ENCODE measurements at regions not wholly inside any gene's neighbourhood (a gene's known extent, or its start where the extent isn't known, plus 50 kb on each side); places are given as distances from the start of the nearest gene placed in this dataset.

GRCh38 chr12:94707892-94708291, 57.5 kb upstream of the TMCC3 start:
- in situ Hi-C loops (cut with HindIII; ENCODE audit: low pct_unique_long_range_greater_than_20kb, low sequenced_read_pairs) (no loop called here), intact Hi-C loops (cut with micrococcal nuclease; ENCODE audit: unreplicated experiment) (no loop called here)
- BruUV-seq (replicated peaks) = no TSS peak
- ChIA-PET POLR2A (no interaction called here), CTCF (no interaction called here)
- ATAC-seq (no peak), DNase-seq (ENCODE audit: low read depth, low spot score) (no peak)
- H3K36me3 ChIP-seq (ENCODE audit: control insufficient read depth, insufficient read depth, low read length) = no peaks in the 10 kb centered on the region
- H3K27me3 ChIP-seq (ENCODE audit: control insufficient read depth, insufficient read depth, low read length) = no peaks in the 10 kb centered on the region; the same call in 1 of the 2 replicates
- no peak overlapping the region for H3K27ac ChIP-seq (ENCODE audit: low read length)
- TF ChIP-seq REST (IDR thresholded peaks at IDR 0.05; ENCODE audit: insufficient read depth in 1 of 2, low read depth in 2 of 2, low read length in 1 of 2) (no peak), CTCF (IDR thresholded peaks at IDR 0.05) (no peak), POLR2AphosphoS5 (IDR thresholded peaks at IDR 0.05; ENCODE audit: low read depth, low read length) (no peak)
- no peaks in the 10 kb centered on the region for H3K4me1 ChIP-seq (ENCODE audit: control insufficient read depth, insufficient read depth, low read length)
- no peaks in the 10 kb centered on the region for H3K9me3 ChIP-seq (ENCODE audit: control insufficient read depth, insufficient read depth, low read depth, low read length)
- no peak overlapping the region for H3K4me3 ChIP-seq (ENCODE audit: low read depth in 2 of 2, low read length in 2 of 2)

GRCh38 chr12:94707036-94707435, 56.7 kb upstream of the TMCC3 start:
- no peaks in the 10 kb centered on the region for H3K36me3 ChIP-seq (ENCODE audit: control insufficient read depth, insufficient read depth, low read length)
- ChIA-PET CTCF (no interaction called here), POLR2A (no interaction called here)
- in situ Hi-C loops (cut with HindIII; ENCODE audit: low pct_unique_long_range_greater_than_20kb, low sequenced_read_pairs) (no loop called here), intact Hi-C loops (cut with micrococcal nuclease; ENCODE audit: unreplicated experiment) (no loop called here)
- TF ChIP-seq SIN3A (IDR thresholded peaks at IDR 0.05; ENCODE audit: borderline replicate concordance, insufficient read depth, low read depth, low read length) = no peak
- TF ChIP-seq POLR2AphosphoS5 (IDR thresholded peaks at IDR 0.05; ENCODE audit: low read depth, low read length) = no peak
- no peak for TF ChIP-seq CTCF (IDR thresholded peaks at IDR 0.05)
- no peak for TF ChIP-seq TCF7L2 (IDR thresholded peaks at IDR 0.05; ENCODE audit: low read depth, low read length)
- TF ChIP-seq REST (IDR thresholded peaks at IDR 0.05; ENCODE audit: insufficient read depth in 1 of 2, low read depth in 2 of 2, low read length in 1 of 2) = no peak
- no TSS peak for BruUV-seq (replicated peaks)
- no peaks in the 10 kb centered on the region; the same call in 1 of the 2 replicates for H3K27me3 ChIP-seq (ENCODE audit: control insufficient read depth, insufficient read depth, low read length)
- no peaks in the 10 kb centered on the region for H3K4me1 ChIP-seq (ENCODE audit: control insufficient read depth, insufficient read depth, low read length)
- no peak overlapping the region for H3K27ac ChIP-seq (ENCODE audit: low read length)
- no peak overlapping the region for H3K4me3 ChIP-seq (ENCODE audit: low read depth in 2 of 2, low read length in 2 of 2)
- no peaks in the 10 kb centered on the region for H3K9me3 ChIP-seq (ENCODE audit: control insufficient read depth, insufficient read depth, low read depth, low read length)
- DNase-seq (ENCODE audit: low read depth, low spot score) (no peak), ATAC-seq (no peak)

Data from Panc1 (cell line).